Uterus (tissue), 2 donors: ENCODE measurements at regions not wholly inside any gene's neighbourhood (a gene's known extent, or its start where the extent isn't known, plus 50 kb on each side); places are given as distances from the start of the nearest gene placed in this dataset.

Experiments used
- POLR2A ChIP-seq, 2 donors: fragments of 450-650 bp; IDR thresholded peaks; one replicate each; pipeline ENCODE4 v1.6.1; 2016; ENCODE audit warnings: antibody characterized with exemption in 2 of 2, mild to moderate bottlenecking in 1 of 2, moderate library complexity in 1 of 2
- TF ChIP-seq, protein P1 (sequence below), 4 experiments: fragments of 200-600 bp in 2 of 4; fragments of 450-650 bp in 2 of 4; sonication (generic) in 2 of 4; IDR thresholded peaks; one replicate each; pipeline ENCODE4 v1.5.1; 2016 to 2019; ENCODE audit warnings: antibody characterized with exemption in 4 of 4, mild to moderate bottlenecking in 2 of 4, moderate library complexity in 1 of 4

DNA sequence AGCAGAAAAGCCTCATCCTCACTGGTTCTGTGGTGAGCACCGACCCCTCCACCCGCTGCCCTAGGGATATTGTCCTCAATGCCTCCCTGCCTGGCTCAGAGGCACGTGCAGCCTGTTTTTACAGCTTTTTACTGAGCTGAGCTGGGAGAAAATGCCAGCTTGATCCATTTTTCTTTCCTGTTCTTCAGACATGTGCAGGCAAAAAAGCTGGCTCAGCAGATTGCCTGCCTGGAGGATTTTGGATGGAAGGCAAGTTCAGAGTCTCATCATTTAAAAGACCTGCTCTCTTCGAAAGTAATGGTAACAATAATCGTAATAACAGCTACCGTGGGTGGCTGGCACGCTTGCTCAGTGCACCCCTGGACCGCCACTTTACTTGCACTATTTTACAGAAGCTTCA lies 135.0 kb upstream of the SMIM23 start:
- TF ChIP-seq, protein P1, sequence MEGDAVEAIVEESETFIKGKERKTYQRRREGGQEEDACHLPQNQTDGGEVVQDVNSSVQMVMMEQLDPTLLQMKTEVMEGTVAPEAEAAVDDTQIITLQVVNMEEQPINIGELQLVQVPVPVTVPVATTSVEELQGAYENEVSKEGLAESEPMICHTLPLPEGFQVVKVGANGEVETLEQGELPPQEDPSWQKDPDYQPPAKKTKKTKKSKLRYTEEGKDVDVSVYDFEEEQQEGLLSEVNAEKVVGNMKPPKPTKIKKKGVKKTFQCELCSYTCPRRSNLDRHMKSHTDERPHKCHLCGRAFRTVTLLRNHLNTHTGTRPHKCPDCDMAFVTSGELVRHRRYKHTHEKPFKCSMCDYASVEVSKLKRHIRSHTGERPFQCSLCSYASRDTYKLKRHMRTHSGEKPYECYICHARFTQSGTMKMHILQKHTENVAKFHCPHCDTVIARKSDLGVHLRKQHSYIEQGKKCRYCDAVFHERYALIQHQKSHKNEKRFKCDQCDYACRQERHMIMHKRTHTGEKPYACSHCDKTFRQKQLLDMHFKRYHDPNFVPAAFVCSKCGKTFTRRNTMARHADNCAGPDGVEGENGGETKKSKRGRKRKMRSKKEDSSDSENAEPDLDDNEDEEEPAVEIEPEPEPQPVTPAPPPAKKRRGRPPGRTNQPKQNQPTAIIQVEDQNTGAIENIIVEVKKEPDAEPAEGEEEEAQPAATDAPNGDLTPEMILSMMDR (IDR thresholded peaks at IDR 0.05), result no peak
- no peak for TF ChIP-seq POLR2A (IDR thresholded peaks at IDR 0.05)
